GM23338 (cell line): ENCODE measurements at regions not wholly inside any gene's neighbourhood (a gene's known extent, or its start where the extent isn't known, plus 50 kb on each side); places are given as distances from the start of the nearest gene placed in this dataset.

Experiments
- ATAC-seq: fragments of 200-7000 bp; cut with Tn5 transposase; 3 replicates; pipeline ENCODE4 v1.9.1; 2020
- DNase-seq: peaks from one replicate; pipeline ENCODE4 v3.0.0-alpha.2; 2015; ENCODE audit warnings: low spot score
- H2AFZ ChIP-seq: fragments of 200-600 bp; sonication (generic); 2 replicates; pipeline ENCODE4 v1.8.0; 2016; ENCODE audit warnings: antibody characterized with exemption, mild to moderate bottlenecking, moderate library complexity
- H3F3A ChIP-seq: fragments of 200-600 bp; sonication (generic); replicated peaks from 2 replicates; pipeline ENCODE4 v1.8.0; 2017; ENCODE audit warnings: antibody characterized with exemption, mixed run types, low read depth
- H3K27ac ChIP-seq: fragments of 200-600 bp; sonication (generic); 2 replicates; pipeline ENCODE4 v1.6.1; 2016; ENCODE audit warnings: low read depth
- H3K27me3 ChIP-seq: fragments of 200-600 bp; sonication (generic); 2 replicates; pipeline ENCODE4 v1.8.0; 2016; ENCODE audit warnings: mild to moderate bottlenecking, mixed run types, moderate library complexity; ENCODE audit not compliant: insufficient read depth
- H3K36me3 ChIP-seq: fragments of 200-600 bp; sonication (generic); 2 replicates; pipeline ENCODE4 v1.8.0; 2016; ENCODE audit warnings: mild to moderate bottlenecking; ENCODE audit not compliant: insufficient read depth
- H3K4me1 ChIP-seq: fragments of 200-600 bp; sonication (generic); 2 replicates; pipeline ENCODE4 v1.8.0; 2016; ENCODE audit warnings: mild to moderate bottlenecking, moderate library complexity; ENCODE audit not compliant: insufficient read depth
- H3K4me2 ChIP-seq: fragments of 200-600 bp; sonication (generic); 2 replicates; pipeline ENCODE4 v1.7.1; 2017; ENCODE audit warnings: mixed run types
- H3K4me3 ChIP-seq: fragments of 200-600 bp; sonication (generic); 2 replicates; pipeline ENCODE4 v1.6.1; 2016; ENCODE audit warnings: mixed run types
- H3K79me2 ChIP-seq: fragments of 200-600 bp; sonication (generic); replicated peaks from 2 replicates; pipeline ENCODE4 v1.8.0; 2017; ENCODE audit warnings: mild to moderate bottlenecking; ENCODE audit not compliant: insufficient read depth
- H3K9me2 ChIP-seq: fragments of 200-600 bp; sonication (generic); 2 replicates; pipeline ENCODE4 v1.8.0; 2017; ENCODE audit not compliant: insufficient read depth
- H4K20me1 ChIP-seq: fragments of 200-600 bp; sonication (generic); replicated peaks from 2 replicates; pipeline ENCODE4 v1.8.0; 2017; ENCODE audit warnings: mild to moderate bottlenecking; ENCODE audit not compliant: insufficient read depth
- H3K27ac Mint-ChIP-seq: 2 replicates; pipeline ENCODE4 v1.8.0; 2020; ENCODE audit warnings: inconsistent platforms, mild to moderate bottlenecking, moderate library complexity, mixed read lengths
- H3K27me3 Mint-ChIP-seq: 3 replicates; pipeline ENCODE4 v1.8.0; 2022; ENCODE audit warnings: low read depth, mild to moderate bottlenecking, moderate library complexity, mixed read lengths, inconsistent platforms; ENCODE audit not compliant: insufficient read depth, poor library complexity
- H3K36me3 Mint-ChIP-seq: 3 replicates; pipeline ENCODE4 v1.8.0; 2021; ENCODE audit warnings: low read depth, mild to moderate bottlenecking, inconsistent platforms, moderate library complexity, mixed read lengths
- H3K4me1 Mint-ChIP-seq: 3 replicates; pipeline ENCODE4 v1.8.0; 2020; ENCODE audit warnings: mild to moderate bottlenecking, inconsistent platforms, mixed read lengths
- H3K4me3 Mint-ChIP-seq: 3 replicates; pipeline ENCODE4 v1.8.0; 2021; ENCODE audit warnings: moderate library complexity, mild to moderate bottlenecking, inconsistent platforms, mixed read lengths
- H3K9me3 Mint-ChIP-seq: 3 replicates; pipeline ENCODE4 v1.8.0; 2020; ENCODE audit warnings: moderate library complexity, mild to moderate bottlenecking, inconsistent platforms, mixed read lengths
- EZH2 ChIP-seq: fragments of 200-600 bp; sonication (generic); IDR thresholded peaks from one replicate; pipeline ENCODE4 v1.8.0; 2017; ENCODE audit warnings: antibody characterized with exemption, mild to moderate bottlenecking, low read depth; ENCODE audit not compliant: unreplicated experiment
- EZH2phosphoT487 ChIP-seq: fragments of 200-600 bp; sonication (generic); IDR thresholded peaks from one replicate; pipeline ENCODE4 v1.8.1; 2018; ENCODE audit warnings: antibody characterized with exemption; ENCODE audit not compliant: unreplicated experiment
- JUNB ChIP-seq: IDR thresholded peaks from one replicate; pipeline ENCODE4 v1.6.1; 2016; ENCODE audit warnings: antibody characterized with exemption; ENCODE audit not compliant: unreplicated experiment
- NANOG ChIP-seq: IDR thresholded peaks from 2 replicates; pipeline ENCODE4 v1.6.1; 2016; ENCODE audit warnings: antibody characterized with exemption, borderline replicate concordance
- POLR2AphosphoS5 ChIP-seq: IDR thresholded peaks from 2 replicates; pipeline ENCODE4 v1.6.1; 2016; ENCODE audit warnings: antibody characterized with exemption, low read depth
- STAT1 ChIP-seq: IDR thresholded peaks from one replicate; pipeline ENCODE4 v1.6.1; 2016; ENCODE audit warnings: antibody characterized with exemption; ENCODE audit not compliant: unreplicated experiment
- ZNF114 ChIP-seq: fragments of 250-450 bp; sonication (Bioruptor Pico); IDR thresholded peaks from 2 replicates; pipeline ENCODE4 v1.5.0; 2020; ENCODE audit warnings: mild to moderate bottlenecking, moderate library complexity
- ZNF331 ChIP-seq: fragments of 250-450 bp; sonication (Bioruptor Pico); IDR thresholded peaks from 2 replicates; pipeline ENCODE4 v1.5.0; 2020; ENCODE audit warnings: low read depth, mild to moderate bottlenecking, moderate library complexity
- TF ChIP-seq, protein P1 (sequence below): IDR thresholded peaks from 2 replicates; pipeline ENCODE4 v1.6.1; 2016; ENCODE audit warnings: antibody characterized with exemption
- TF ChIP-seq, protein P2 (sequence below), 2 experiments: fragments of 200-600 bp in 1 of 2; sonication (generic) in 1 of 2; conservative IDR thresholded peaks; 2 replicates each; pipeline versions ENCODE4 v1.5.1 to v1.6.1; 2016 to 2017; ENCODE audit warnings: antibody characterized with exemption in 2 of 2, low read depth in 2 of 2, mild to moderate bottlenecking in 2 of 2, moderate library complexity in 1 of 2
- TF ChIP-seq, protein P3 (sequence below): IDR thresholded peaks from one replicate; pipeline ENCODE4 v1.6.1; 2018; ENCODE audit warnings: antibody characterized with exemption; ENCODE audit not compliant: unreplicated experiment
- TF ChIP-seq, protein P4 (sequence below): fragments of 250-450 bp; sonication (Bioruptor Pico); IDR thresholded peaks from 2 replicates; pipeline ENCODE4 v1.5.0; 2020; ENCODE audit warnings: mild to moderate bottlenecking, moderate library complexity

DNA sequence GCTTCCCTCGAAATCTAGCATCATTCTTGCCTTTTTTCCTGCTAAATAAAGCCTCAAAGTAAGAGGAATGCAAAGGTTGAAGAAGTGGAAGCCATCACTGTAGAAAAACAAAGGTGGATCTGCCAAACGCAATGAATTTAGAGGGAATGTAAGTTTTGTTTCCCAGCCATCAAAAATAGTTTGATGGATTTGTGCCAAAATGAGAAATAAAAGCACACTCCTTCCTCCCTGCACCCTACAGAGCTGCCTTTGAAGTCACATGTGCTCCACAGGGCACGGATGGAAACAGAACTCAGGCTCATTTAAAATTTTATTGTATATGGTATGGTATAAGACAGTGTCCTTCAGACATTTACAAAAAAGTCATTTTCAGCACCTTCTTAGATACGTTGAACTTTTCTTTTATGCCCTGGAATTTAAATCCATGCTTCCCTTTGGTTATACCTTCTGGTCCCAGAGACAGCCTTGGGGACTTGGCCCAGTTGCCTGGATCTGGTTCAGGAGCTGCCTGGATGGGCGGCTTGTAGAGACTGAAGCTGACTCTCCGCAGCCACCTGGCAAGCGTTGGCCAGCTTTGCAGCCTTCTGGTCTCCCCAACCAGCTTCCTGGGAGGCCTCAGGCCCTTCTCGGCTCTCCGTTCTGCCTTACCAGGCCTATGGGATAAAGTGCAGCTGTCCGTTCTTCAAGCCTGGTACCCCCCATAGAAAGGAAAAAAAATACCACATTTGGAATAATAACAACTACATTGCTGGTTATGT, 228.5 kb upstream of the NEBL start:
- TF ChIP-seq POLR2AphosphoS5 (no peak), ZNF114 (CRISPR knock-in tag) (no peak), JUNB (no peak), STAT1 (no peak), ZNF331 (CRISPR knock-in tag) (no peak), NANOG (no peak), EZH2 (no peak), EZH2phosphoT487 (no peak)
- TF ChIP-seq, protein P1, sequence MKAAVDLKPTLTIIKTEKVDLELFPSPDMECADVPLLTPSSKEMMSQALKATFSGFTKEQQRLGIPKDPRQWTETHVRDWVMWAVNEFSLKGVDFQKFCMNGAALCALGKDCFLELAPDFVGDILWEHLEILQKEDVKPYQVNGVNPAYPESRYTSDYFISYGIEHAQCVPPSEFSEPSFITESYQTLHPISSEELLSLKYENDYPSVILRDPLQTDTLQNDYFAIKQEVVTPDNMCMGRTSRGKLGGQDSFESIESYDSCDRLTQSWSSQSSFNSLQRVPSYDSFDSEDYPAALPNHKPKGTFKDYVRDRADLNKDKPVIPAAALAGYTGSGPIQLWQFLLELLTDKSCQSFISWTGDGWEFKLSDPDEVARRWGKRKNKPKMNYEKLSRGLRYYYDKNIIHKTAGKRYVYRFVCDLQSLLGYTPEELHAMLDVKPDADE = no peak
- TF ChIP-seq, protein P2, sequence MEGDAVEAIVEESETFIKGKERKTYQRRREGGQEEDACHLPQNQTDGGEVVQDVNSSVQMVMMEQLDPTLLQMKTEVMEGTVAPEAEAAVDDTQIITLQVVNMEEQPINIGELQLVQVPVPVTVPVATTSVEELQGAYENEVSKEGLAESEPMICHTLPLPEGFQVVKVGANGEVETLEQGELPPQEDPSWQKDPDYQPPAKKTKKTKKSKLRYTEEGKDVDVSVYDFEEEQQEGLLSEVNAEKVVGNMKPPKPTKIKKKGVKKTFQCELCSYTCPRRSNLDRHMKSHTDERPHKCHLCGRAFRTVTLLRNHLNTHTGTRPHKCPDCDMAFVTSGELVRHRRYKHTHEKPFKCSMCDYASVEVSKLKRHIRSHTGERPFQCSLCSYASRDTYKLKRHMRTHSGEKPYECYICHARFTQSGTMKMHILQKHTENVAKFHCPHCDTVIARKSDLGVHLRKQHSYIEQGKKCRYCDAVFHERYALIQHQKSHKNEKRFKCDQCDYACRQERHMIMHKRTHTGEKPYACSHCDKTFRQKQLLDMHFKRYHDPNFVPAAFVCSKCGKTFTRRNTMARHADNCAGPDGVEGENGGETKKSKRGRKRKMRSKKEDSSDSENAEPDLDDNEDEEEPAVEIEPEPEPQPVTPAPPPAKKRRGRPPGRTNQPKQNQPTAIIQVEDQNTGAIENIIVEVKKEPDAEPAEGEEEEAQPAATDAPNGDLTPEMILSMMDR (conservative IDR thresholded peaks at IDR 0.05; ENCODE audit: low read depth in 2 of 2) = no peak
- TF ChIP-seq, protein P3, sequence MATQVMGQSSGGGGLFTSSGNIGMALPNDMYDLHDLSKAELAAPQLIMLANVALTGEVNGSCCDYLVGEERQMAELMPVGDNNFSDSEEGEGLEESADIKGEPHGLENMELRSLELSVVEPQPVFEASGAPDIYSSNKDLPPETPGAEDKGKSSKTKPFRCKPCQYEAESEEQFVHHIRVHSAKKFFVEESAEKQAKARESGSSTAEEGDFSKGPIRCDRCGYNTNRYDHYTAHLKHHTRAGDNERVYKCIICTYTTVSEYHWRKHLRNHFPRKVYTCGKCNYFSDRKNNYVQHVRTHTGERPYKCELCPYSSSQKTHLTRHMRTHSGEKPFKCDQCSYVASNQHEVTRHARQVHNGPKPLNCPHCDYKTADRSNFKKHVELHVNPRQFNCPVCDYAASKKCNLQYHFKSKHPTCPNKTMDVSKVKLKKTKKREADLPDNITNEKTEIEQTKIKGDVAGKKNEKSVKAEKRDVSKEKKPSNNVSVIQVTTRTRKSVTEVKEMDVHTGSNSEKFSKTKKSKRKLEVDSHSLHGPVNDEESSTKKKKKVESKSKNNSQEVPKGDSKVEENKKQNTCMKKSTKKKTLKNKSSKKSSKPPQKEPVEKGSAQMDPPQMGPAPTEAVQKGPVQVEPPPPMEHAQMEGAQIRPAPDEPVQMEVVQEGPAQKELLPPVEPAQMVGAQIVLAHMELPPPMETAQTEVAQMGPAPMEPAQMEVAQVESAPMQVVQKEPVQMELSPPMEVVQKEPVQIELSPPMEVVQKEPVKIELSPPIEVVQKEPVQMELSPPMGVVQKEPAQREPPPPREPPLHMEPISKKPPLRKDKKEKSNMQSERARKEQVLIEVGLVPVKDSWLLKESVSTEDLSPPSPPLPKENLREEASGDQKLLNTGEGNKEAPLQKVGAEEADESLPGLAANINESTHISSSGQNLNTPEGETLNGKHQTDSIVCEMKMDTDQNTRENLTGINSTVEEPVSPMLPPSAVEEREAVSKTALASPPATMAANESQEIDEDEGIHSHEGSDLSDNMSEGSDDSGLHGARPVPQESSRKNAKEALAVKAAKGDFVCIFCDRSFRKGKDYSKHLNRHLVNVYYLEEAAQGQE = no peak
- TF ChIP-seq, protein P4, sequence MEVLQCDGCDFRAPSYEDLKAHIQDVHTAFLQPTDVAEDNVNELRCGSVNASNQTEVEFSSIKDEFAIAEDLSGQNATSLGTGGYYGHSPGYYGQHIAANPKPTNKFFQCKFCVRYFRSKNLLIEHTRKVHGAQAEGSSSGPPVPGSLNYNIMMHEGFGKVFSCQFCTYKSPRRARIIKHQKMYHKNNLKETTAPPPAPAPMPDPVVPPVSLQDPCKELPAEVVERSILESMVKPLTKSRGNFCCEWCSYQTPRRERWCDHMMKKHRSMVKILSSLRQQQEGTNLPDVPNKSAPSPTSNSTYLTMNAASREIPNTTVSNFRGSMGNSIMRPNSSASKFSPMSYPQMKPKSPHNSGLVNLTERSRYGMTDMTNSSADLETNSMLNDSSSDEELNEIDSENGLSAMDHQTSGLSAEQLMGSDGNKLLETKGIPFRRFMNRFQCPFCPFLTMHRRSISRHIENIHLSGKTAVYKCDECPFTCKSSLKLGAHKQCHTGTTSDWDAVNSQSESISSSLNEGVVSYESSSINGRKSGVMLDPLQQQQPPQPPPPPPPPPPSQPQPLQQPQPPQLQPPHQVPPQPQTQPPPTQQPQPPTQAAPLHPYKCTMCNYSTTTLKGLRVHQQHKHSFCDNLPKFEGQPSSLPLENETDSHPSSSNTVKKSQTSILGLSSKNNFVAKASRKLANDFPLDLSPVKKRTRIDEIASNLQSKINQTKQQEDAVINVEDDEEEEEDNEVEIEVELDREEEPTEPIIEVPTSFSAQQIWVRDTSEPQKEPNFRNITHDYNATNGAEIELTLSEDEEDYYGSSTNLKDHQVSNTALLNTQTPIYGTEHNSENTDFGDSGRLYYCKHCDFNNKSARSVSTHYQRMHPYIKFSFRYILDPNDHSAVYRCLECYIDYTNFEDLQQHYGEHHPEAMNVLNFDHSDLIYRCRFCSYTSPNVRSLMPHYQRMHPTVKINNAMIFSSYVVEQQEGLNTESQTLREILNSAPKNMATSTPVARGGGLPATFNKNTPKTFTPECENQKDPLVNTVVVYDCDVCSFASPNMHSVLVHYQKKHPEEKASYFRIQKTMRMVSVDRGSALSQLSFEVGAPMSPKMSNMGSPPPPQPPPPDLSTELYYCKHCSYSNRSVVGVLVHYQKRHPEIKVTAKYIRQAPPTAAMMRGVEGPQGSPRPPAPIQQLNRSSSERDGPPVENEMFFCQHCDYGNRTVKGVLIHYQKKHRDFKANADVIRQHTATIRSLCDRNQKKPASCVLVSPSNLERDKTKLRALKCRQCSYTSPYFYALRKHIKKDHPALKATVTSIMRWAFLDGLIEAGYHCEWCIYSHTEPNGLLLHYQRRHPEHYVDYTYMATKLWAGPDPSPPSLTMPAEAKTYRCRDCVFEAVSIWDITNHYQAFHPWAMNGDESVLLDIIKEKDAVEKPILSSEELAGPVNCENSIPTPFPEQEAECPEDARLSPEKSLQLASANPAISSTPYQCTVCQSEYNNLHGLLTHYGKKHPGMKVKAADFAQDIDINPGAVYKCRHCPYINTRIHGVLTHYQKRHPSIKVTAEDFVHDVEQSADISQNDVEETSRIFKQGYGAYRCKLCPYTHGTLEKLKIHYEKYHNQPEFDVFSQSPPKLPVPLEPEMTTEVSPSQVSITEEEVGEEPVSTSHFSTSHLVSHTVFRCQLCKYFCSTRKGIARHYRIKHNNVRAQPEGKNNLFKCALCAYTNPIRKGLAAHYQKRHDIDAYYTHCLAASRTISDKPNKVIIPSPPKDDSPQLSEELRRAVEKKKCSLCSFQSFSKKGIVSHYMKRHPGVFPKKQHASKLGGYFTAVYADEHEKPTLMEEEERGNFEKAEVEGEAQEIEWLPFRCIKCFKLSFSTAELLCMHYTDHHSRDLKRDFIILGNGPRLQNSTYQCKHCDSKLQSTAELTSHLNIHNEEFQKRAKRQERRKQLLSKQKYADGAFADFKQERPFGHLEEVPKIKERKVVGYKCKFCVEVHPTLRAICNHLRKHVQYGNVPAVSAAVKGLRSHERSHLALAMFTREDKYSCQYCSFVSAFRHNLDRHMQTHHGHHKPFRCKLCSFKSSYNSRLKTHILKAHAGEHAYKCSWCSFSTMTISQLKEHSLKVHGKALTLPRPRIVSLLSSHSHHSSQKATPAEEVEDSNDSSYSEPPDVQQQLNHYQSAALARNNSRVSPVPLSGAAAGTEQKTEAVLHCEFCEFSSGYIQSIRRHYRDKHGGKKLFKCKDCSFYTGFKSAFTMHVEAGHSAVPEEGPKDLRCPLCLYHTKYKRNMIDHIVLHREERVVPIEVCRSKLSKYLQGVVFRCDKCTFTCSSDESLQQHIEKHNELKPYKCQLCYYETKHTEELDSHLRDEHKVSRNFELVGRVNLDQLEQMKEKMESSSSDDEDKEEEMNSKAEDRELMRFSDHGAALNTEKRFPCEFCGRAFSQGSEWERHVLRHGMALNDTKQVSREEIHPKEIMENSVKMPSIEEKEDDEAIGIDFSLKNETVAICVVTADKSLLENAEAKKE (CRISPR knock-in tag) = no peak
- Histone ChIP-seq H3F3A (no peaks in the 10 kb centered on the region), H3K4me2 (0 out of 2 replicates have a peak overlapping the region, but pooled peaks have one; percentile 24), H3K4me1 (peaks cover 16% of the 10 kb centered on the region), H3K27ac (no peak overlapping the region), H3K36me3 (no peaks in the 10 kb centered on the region), H2AFZ (no peak overlapping the region), H3K27me3 (no peaks in the 10 kb centered on the region), H3K9me2 (no peaks in the 10 kb centered on the region; the same call in 1 of the 2 replicates), H4K20me1 (no peaks in the 10 kb centered on the region), H3K79me2 (no peaks in the 10 kb centered on the region), H3K4me3 (no peak overlapping the region)
- H3K27me3 Mint-ChIP-seq = peaks cover 3% of the 10 kb centered on the region
- H3K27ac Mint-ChIP-seq = no peak overlapping the region
- no peak overlapping the region for H3K4me3 Mint-ChIP-seq
- H3K4me1 Mint-ChIP-seq = peaks cover 9% of the 10 kb centered on the region; the same call in 2 of the 3 replicates
- no peaks in the 10 kb centered on the region for H3K36me3 Mint-ChIP-seq
- no peaks in the 10 kb centered on the region for H3K9me3 Mint-ChIP-seq
- DNase-seq = no peak
- no peak for ATAC-seq
